ENCODE measurements at regions not wholly inside any gene's neighbourhood (a gene's known extent, or its start where the extent isn't known, plus 50 kb on each side); places are given as distances from the start of the nearest gene placed in this dataset.

DNA sequence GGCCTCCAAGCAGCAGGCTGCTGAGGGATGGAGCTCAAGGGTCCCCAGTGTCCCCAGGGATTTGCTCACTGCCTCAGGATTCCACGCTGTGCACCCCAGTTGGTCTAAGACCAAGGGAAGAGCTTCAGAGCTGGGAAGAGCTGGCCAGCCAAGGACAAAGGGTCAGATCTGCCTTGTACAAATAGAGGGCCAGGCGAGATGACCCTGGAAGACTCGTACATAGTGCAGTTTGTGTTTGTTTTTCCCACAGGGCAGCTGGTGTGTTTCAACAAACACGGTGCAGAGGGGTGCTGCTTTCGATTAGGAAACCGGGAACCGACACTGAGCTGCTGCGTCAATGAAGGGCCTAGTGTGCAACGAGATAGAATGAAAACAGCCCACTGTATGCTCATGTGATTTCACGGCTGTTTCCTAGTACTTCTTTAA, 56.1 kb upstream of the TRPM1 start:
- ChIA-PET POLR2A (no interaction called here), CTCF (no interaction called here)
- 43% methylated on average over 10 of the region's 10 CpGs for WGBS (ENCODE audit: missing lambda C conversion rate)
- DNase-seq (ENCODE audit: low read depth in 1 of 2, low spot score in 1 of 2) (peak in 1 of 2 experiments; percentile 40), ATAC-seq (peak in 1 of 2 experiments; percentile 70; a peak in 3 of 6 replicates), FAIRE-seq (no peak)
- 0 out of 3 replicates have a peak overlapping the region, but pooled peaks have one; percentile 4 for H3K4me2 ChIP-seq
- H3K27ac ChIP-seq = no peak overlapping the region
- H3K4me1 ChIP-seq = no peaks in the 10 kb centered on the region
- H3K4me3 ChIP-seq = no peak overlapping the region
- no peaks in the 10 kb centered on the region for H3K9me3 ChIP-seq
- TF ChIP-seq FOSB (CRISPR knock-in tag; IDR thresholded peaks at IDR 0.05) (no peak), NPAS2 (CRISPR knock-in tag; IDR thresholded peaks at IDR 0.05; ENCODE audit: borderline replicate concordance) (no peak), SREBF2 (IDR thresholded peaks at IDR 0.05) (no peak), EHF (CRISPR knock-in tag; IDR thresholded peaks at IDR 0.05) (no peak), ZNF302 (CRISPR knock-in tag; IDR thresholded peaks at IDR 0.05) (no peak), RFX5 (IDR thresholded peaks at IDR 0.05) (no peak), TFCP2L1 (CRISPR knock-in tag; IDR thresholded peaks at IDR 0.05) (no peak), CHD4 (IDR thresholded peaks at IDR 0.05; ENCODE audit: borderline replicate concordance) (no peak), SMC3 (IDR thresholded peaks at IDR 0.05) (no peak), NFE2L2 (conservative IDR thresholded peaks at IDR 0.05; ENCODE audit: low read length) (no peak), PHF8 (IDR thresholded peaks at IDR 0.05; ENCODE audit: borderline replicate concordance, low read depth) (no peak), MAZ (IDR thresholded peaks at IDR 0.05; ENCODE audit: borderline replicate concordance, low read depth, low read length) (no peak), FOXS1 (CRISPR knock-in tag; IDR thresholded peaks at IDR 0.05) (no peak), POLR2AphosphoS2 (conservative IDR thresholded peaks at IDR 0.05; ENCODE audit: low read length) (no peak), CBX2 (IDR thresholded peaks at IDR 0.05; ENCODE audit: borderline replicate concordance, low read depth) (no peak), NR3C1 (IDR thresholded peaks at IDR 0.05) (no peak), BHLHE40 (IDR thresholded peaks at IDR 0.05; ENCODE audit: low read depth, low read length) (no peak), HOXB13 (CRISPR knock-in tag; IDR thresholded peaks at IDR 0.05; ENCODE audit: low read depth) (no peak)
- TF ChIP-seq, protein P1, sequence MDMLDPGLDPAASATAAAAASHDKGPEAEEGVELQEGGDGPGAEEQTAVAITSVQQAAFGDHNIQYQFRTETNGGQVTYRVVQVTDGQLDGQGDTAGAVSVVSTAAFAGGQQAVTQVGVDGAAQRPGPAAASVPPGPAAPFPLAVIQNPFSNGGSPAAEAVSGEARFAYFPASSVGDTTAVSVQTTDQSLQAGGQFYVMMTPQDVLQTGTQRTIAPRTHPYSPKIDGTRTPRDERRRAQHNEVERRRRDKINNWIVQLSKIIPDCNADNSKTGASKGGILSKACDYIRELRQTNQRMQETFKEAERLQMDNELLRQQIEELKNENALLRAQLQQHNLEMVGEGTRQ (IDR thresholded peaks at IDR 0.05) = no peak

DNA sequence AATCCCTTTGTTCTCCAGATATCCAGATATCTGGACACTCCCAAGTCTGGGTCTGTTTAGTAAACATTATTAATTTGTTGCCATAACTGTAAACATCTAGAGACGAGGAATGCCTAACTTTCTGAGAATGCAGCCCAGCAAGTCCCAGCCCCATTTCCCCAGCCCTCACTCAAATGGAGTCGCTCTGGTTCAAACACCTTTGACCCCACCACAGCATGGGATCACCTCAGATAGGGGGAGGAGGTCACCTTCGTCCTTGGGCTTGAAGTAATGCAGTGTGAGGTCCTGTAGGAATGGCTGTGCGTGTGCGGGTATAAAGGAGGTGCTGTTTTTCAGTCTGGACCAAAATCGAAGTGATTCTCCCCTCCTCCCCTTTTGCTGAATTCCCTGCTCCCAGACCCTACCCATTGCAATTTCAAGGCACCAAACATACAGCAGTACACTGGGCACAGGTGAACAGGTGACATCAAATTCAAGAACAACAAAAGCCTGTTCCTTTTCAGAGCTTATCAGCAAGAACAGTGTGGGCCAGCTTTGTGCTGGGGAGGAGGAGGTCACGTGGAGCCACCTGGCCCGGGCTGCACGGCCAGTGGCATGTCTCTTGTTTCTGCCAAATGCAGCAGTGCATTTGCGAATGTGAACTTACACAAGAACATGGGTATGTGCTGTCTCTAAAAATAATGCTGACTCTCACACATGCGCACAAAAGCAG, 57.5 kb upstream of the TRPM1 start:
- 66% methylated on average over 11 of the region's 11 CpGs for WGBS (ENCODE audit: missing lambda C conversion rate)
- CTCF ChIA-PET = interaction anchor here (1.0 kb wide), 1 partner anchor 23 kb away, joined by 4 read pairs; no protein-coding TSS in a partner anchor
- H3K4me3 ChIP-seq = no peak overlapping the region
- no peak for ATAC-seq
- no peak for FAIRE-seq
- POLR2A ChIA-PET = no interaction called here
- no peak for DNase-seq (ENCODE audit: low read depth in 1 of 2, low spot score in 1 of 2)
- no peak for TF ChIP-seq KDM1A (IDR thresholded peaks at IDR 0.05; ENCODE audit: low read depth)
- TF ChIP-seq EP300 (IDR thresholded peaks at IDR 0.05) = no peak
- TF ChIP-seq RFX5 (IDR thresholded peaks at IDR 0.05) = no peak
- no peak for TF ChIP-seq EHMT2 (IDR thresholded peaks at IDR 0.05; ENCODE audit: low read depth)
- no peak for TF ChIP-seq ZFP36 (IDR thresholded peaks at IDR 0.05; ENCODE audit: borderline replicate concordance, partially characterized antibody)
- TF ChIP-seq EHF (CRISPR knock-in tag; IDR thresholded peaks at IDR 0.05) = no peak
- TF ChIP-seq NR3C1 (IDR thresholded peaks at IDR 0.05) = no peak
- TF ChIP-seq POLR2A (IDR thresholded peaks at IDR 0.05; ENCODE audit: low read length) = no peak
- no peak for TF ChIP-seq RCOR1 (IDR thresholded peaks at IDR 0.05; ENCODE audit: low read depth, low read length)
- no peak for TF ChIP-seq RAD21 (conservative IDR thresholded peaks at IDR 0.05 in 1 of 2, IDR thresholded peaks at IDR 0.05 in 1 of 2)
- no peak for TF ChIP-seq CBX8 (IDR thresholded peaks at IDR 0.05)
- TF ChIP-seq HEYL (CRISPR knock-in tag; IDR thresholded peaks at IDR 0.05) = no peak
- TF ChIP-seq RARB (CRISPR knock-in tag; IDR thresholded peaks at IDR 0.05) = no peak
- no peak for TF ChIP-seq SMC3 (IDR thresholded peaks at IDR 0.05)
- TF ChIP-seq MAFK (IDR thresholded peaks at IDR 0.05; ENCODE audit: partially characterized antibody) = no peak
- H3K4me1 ChIP-seq = no peaks in the 10 kb centered on the region
- H3K27ac ChIP-seq = no peak overlapping the region
- no peaks in the 10 kb centered on the region for H3K9me3 ChIP-seq
- no peak overlapping the region for H3K4me2 ChIP-seq

All from A549 (cell line).